Thyroid gland (tissue), 4 donors: ENCODE measurements at regions not wholly inside any gene's neighbourhood (a gene's known extent, or its start where the extent isn't known, plus 50 kb on each side); places are given as distances from the start of the nearest gene placed in this dataset.

Source experiments
- POLR2A ChIP-seq, 2 donors: fragments of 450-650 bp; IDR thresholded peaks; one replicate each; pipeline ENCODE4 v1.6.1; 2017; ENCODE audit warnings: antibody characterized with exemption in 2 of 2, mild to moderate bottlenecking in 2 of 2, moderate library complexity in 1 of 2
- TF ChIP-seq, protein P1 (sequence below), 6 experiments: fragments of 200-600 bp in 3 of 6; fragments of 450-650 bp in 3 of 6; sonication (generic) in 3 of 6; IDR thresholded peaks; one replicate each; pipeline ENCODE4 v1.5.1; 2016 to 2019; ENCODE audit warnings: antibody characterized with exemption in 6 of 6, mild to moderate bottlenecking in 2 of 6, inconsistent platforms in 1 of 6, moderate library complexity in 1 of 6

DNA sequence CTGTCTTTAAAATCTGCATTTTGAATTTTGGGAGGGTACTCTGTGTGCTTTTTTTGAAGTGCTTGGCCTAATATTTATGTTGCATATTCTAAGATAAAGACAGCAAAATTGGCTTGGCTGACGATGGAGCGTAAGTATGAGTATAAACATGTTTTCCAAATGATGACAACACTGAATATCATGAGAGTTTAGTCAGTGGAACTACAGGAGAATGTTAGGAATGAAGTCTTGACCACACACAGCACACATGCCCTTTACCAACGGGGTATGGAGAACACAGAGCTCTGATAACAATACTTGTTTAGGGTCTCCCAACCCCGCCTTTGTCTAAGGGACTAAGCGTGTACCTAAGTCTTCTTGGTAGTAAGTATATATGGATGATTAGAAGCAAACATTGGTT is 253.9 kb upstream of the FZD8 start:
- TF ChIP-seq, protein P1, sequence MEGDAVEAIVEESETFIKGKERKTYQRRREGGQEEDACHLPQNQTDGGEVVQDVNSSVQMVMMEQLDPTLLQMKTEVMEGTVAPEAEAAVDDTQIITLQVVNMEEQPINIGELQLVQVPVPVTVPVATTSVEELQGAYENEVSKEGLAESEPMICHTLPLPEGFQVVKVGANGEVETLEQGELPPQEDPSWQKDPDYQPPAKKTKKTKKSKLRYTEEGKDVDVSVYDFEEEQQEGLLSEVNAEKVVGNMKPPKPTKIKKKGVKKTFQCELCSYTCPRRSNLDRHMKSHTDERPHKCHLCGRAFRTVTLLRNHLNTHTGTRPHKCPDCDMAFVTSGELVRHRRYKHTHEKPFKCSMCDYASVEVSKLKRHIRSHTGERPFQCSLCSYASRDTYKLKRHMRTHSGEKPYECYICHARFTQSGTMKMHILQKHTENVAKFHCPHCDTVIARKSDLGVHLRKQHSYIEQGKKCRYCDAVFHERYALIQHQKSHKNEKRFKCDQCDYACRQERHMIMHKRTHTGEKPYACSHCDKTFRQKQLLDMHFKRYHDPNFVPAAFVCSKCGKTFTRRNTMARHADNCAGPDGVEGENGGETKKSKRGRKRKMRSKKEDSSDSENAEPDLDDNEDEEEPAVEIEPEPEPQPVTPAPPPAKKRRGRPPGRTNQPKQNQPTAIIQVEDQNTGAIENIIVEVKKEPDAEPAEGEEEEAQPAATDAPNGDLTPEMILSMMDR (IDR thresholded peaks at IDR 0.05), result no peak
- TF ChIP-seq POLR2A (IDR thresholded peaks at IDR 0.05), result no peak
